SHP77 (cell line): ENCODE measurements at regions not wholly inside any gene's neighbourhood (a gene's known extent, or its start where the extent isn't known, plus 50 kb on each side); places are given as distances from the start of the nearest gene placed in this dataset.

ENCODE experiments used
- DNase-seq, 2 experiments: peaks; one replicate each; lab custom pipeline; 2025; lab: John Stamatoyannopoulos, UW

GRCh38 chr10:128530301-128530700 lies 404.1 kb upstream of the MKI67 start:
- DNase-seq, result no peak

GRCh38 chr10:128530946-128531345 lies 404.7 kb upstream of the MKI67 start:
- DNase-seq, result no peak

GRCh38 chr10:128534686-128535085 lies 408.5 kb upstream of the MKI67 start:
- no peak for DNase-seq

GRCh38 chr10:128536259-128536658 lies 410.0 kb upstream of the MKI67 start:
- DNase-seq, result no peak

- no peak for DNase-seq
Measured at GRCh38 chr10:128537834-128538330, 411.7 kb upstream of the MKI67 start.

- no peak for DNase-seq
Measured at GRCh38 chr10:128538671-128539070, 412.4 kb upstream of the MKI67 start.

GRCh38 chr10:128539510-128540127 lies 413.4 kb upstream of the MKI67 start:
- no peak for DNase-seq

GRCh38 chr10:128540128-128540762 lies 414.0 kb upstream of the MKI67 start:
- DNase-seq, result no peak

- DNase-seq, result no peak
Measured at GRCh38 chr10:128540781-128541761, 414.8 kb upstream of the MKI67 start.

- DNase-seq, result no peak
Measured at GRCh38 chr10:128541926-128542475, 415.8 kb upstream of the MKI67 start.

- DNase-seq, result no peak
Measured at GRCh38 chr10:128542659-128543058, 416.4 kb upstream of the MKI67 start.

GRCh38 chr10:128543151-128543550 lies 416.9 kb upstream of the MKI67 start:
- no peak for DNase-seq

- no peak for DNase-seq
Measured at GRCh38 chr10:128545216-128545615, 419.0 kb upstream of the MKI67 start.

- no peak for DNase-seq
Measured at GRCh38 chr10:128546651-128547165, 420.5 kb upstream of the MKI67 start.

- DNase-seq, result no peak
Measured at GRCh38 chr10:128549101-128549608, 422.9 kb upstream of the MKI67 start.

- DNase-seq, result no peak
Measured at GRCh38 chr10:128550045-128550444, 423.8 kb upstream of the MKI67 start.

GRCh38 chr10:128551475-128551874 lies 425.3 kb upstream of the MKI67 start:
- DNase-seq, result no peak

GRCh38 chr10:128553755-128554154 lies 427.5 kb upstream of the MKI67 start:
- DNase-seq, result no peak

GRCh38 chr10:128556182-128557110 lies 430.2 kb upstream of the MKI67 start:
- DNase-seq, result no peak

- no peak for DNase-seq
Measured at GRCh38 chr10:128557149-128557710, 431.0 kb upstream of the MKI67 start.
